ENCODE measurements at regions not wholly inside any gene's neighbourhood (a gene's known extent, or its start where the extent isn't known, plus 50 kb on each side); places are given as distances from the start of the nearest gene placed in this dataset.

GRCh38 chr1:188402986-188403385 is 1574.2 kb downstream of the PLA2G4A start:
- H3K9me2 ChIP-seq (ENCODE audit: insufficient read depth): no peaks in the 10 kb centered on the region
- H3K9ac ChIP-seq: no peak overlapping the region
- H3K4me2 ChIP-seq (ENCODE audit: unreplicated experiment): no peak overlapping the region
- no peak overlapping the region for H3K4me3 ChIP-seq
- peaks cover 3% of the 10 kb centered on the region for H3K9me3 ChIP-seq (ENCODE audit: low read depth)
- no peaks in the 10 kb centered on the region for H3K36me3 ChIP-seq (ENCODE audit: low read depth)
- in situ Hi-C loops (cut with MboI): no loop called here
- no peaks in the 10 kb centered on the region for H3K27me3 ChIP-seq (replicated peaks; ENCODE audit: insufficient read depth)
- H3K79me2 ChIP-seq (ENCODE audit: insufficient read depth): no peaks in the 10 kb centered on the region
- H3K4me1 ChIP-seq (ENCODE audit: insufficient read depth): no peaks in the 10 kb centered on the region
- H4K20me1 ChIP-seq (ENCODE audit: insufficient read depth): no peaks in the 10 kb centered on the region
- no peak for DNase-seq
- no peak overlapping the region for H2AFZ ChIP-seq
- TF ChIP-seq EZH2 (IDR thresholded peaks at IDR 0.05; ENCODE audit: insufficient read depth, poor library complexity, severe bottlenecking) (no peak), EZH2phosphoT487 (IDR thresholded peaks at IDR 0.05; ENCODE audit: insufficient read depth, low read depth) (no peak)
- H3K27ac ChIP-seq: no peak overlapping the region
- WGBS, 2 experiments (ENCODE audit: low coverage in 1 of 2, low lambda C conversion rate in 2 of 2, missing lambda C conversion rate in 2 of 2): 36 to 39% methylated on average over 3 of the region's 3 CpGs
- H3F3A ChIP-seq (ENCODE audit: insufficient read depth): no peaks in the 10 kb centered on the region

DNA sequence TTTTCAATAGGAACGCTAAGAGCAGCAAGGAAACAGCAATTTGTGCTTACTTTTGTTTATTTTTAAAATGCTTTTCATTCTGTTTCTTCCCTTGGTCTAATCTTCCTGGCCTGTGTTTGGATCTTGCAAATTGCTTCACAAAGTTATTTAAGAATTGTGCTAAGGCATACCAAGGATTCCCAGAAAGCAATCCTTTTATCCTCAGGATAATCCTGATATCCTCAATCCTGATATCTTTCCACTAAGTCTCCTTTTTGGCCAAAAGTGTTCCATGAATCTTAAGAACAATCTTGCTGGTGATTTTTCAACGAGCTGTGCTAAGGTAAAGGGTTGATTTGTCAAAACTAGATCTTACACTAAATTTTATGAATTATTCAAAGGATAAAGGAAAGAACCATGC is 1577.9 kb downstream of the PLA2G4A start:
- Histone ChIP-seq H3K27ac (no peak overlapping the region), H3F3A (ENCODE audit: insufficient read depth) (no peaks in the 10 kb centered on the region), H3K9me3 (ENCODE audit: low read depth) (peaks cover 3% of the 10 kb centered on the region), H3K4me2 (ENCODE audit: unreplicated experiment) (no peak overlapping the region), H3K79me2 (ENCODE audit: insufficient read depth) (no peaks in the 10 kb centered on the region), H3K4me1 (ENCODE audit: insufficient read depth) (no peaks in the 10 kb centered on the region), H3K9ac (no peak overlapping the region), H4K20me1 (ENCODE audit: insufficient read depth) (no peaks in the 10 kb centered on the region), H3K27me3 (replicated peaks; ENCODE audit: insufficient read depth) (no peaks in the 10 kb centered on the region), H3K9me2 (ENCODE audit: insufficient read depth) (no peaks in the 10 kb centered on the region), H3K36me3 (ENCODE audit: low read depth) (no peaks in the 10 kb centered on the region), H2AFZ (no peak overlapping the region), H3K4me3 (no peak overlapping the region)
- TF ChIP-seq EZH2phosphoT487 (IDR thresholded peaks at IDR 0.05; ENCODE audit: insufficient read depth, low read depth) (no peak), EZH2 (IDR thresholded peaks at IDR 0.05; ENCODE audit: insufficient read depth, poor library complexity, severe bottlenecking) (no peak)
- WGBS, 2 experiments (ENCODE audit: low coverage in 1 of 2, low lambda C conversion rate in 2 of 2, missing lambda C conversion rate in 2 of 2): 20 to 22% methylated on average over 2 of the region's 2 CpGs
- DNase-seq: no peak
- in situ Hi-C loops (cut with MboI): no loop called here

DNA sequence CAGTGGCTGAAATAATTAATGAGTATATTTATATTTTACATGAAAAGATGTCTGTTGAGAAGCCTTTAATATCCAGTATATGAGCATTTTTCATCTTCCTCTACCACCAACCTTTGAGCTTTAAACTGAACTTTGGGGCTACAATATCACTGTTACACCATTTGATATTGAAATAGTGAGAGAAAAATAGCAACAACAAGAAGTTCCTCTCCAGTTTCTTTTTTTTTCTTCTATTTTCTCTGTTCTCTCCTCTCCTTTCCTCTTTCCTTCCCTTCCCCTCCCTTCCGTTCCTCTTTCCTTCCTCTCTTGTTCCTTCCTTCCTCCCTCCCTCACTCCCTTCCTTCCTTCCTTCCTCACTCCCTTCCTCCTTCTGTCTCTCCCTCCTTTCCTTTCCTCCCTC is 1591.4 kb downstream of the PLA2G4A start:
- TF ChIP-seq EZH2 (IDR thresholded peaks at IDR 0.05; ENCODE audit: insufficient read depth, poor library complexity, severe bottlenecking): no peak
- no peak for TF ChIP-seq EZH2phosphoT487 (IDR thresholded peaks at IDR 0.05; ENCODE audit: insufficient read depth, low read depth)
- in situ Hi-C loops (cut with MboI): no loop called here
- H4K20me1 ChIP-seq (ENCODE audit: insufficient read depth): no peaks in the 10 kb centered on the region
- no peak overlapping the region for H3K27ac ChIP-seq
- no peak overlapping the region for H3K9ac ChIP-seq
- H3F3A ChIP-seq (ENCODE audit: insufficient read depth): no peaks in the 10 kb centered on the region
- 4% methylated on average over 1 of the region's 1 CpG; no CpG with 5 or more reads in 1 of the 2 experiments for WGBS, 2 experiments (ENCODE audit: low coverage in 1 of 2, low lambda C conversion rate in 2 of 2, missing lambda C conversion rate in 2 of 2)
- no peaks in the 10 kb centered on the region for H3K9me2 ChIP-seq (ENCODE audit: insufficient read depth)
- H3K4me3 ChIP-seq: no peak overlapping the region
- no peak overlapping the region for H2AFZ ChIP-seq
- H3K36me3 ChIP-seq (ENCODE audit: low read depth): no peaks in the 10 kb centered on the region
- no peaks in the 10 kb centered on the region for H3K9me3 ChIP-seq (ENCODE audit: low read depth)
- H3K79me2 ChIP-seq (ENCODE audit: insufficient read depth): no peaks in the 10 kb centered on the region
- no peaks in the 10 kb centered on the region for H3K27me3 ChIP-seq (replicated peaks; ENCODE audit: insufficient read depth)
- DNase-seq: no peak
- H3K4me2 ChIP-seq (ENCODE audit: unreplicated experiment): no peak overlapping the region
- no peaks in the 10 kb centered on the region for H3K4me1 ChIP-seq (ENCODE audit: insufficient read depth)

GRCh38 chr1:188423073-188423472 is 1594.3 kb downstream of the PLA2G4A start:
- Histone ChIP-seq H3K27ac (no peak overlapping the region), H3K4me1 (ENCODE audit: insufficient read depth) (no peaks in the 10 kb centered on the region), H2AFZ (no peak overlapping the region), H3K4me2 (ENCODE audit: unreplicated experiment) (no peak overlapping the region), H3K36me3 (ENCODE audit: low read depth) (no peaks in the 10 kb centered on the region), H3F3A (ENCODE audit: insufficient read depth) (no peaks in the 10 kb centered on the region), H3K9me2 (ENCODE audit: insufficient read depth) (no peaks in the 10 kb centered on the region), H3K9ac (no peak overlapping the region), H3K27me3 (replicated peaks; ENCODE audit: insufficient read depth) (no peaks in the 10 kb centered on the region), H3K4me3 (no peak overlapping the region), H3K9me3 (ENCODE audit: low read depth) (peaks cover 2% of the 10 kb centered on the region), H4K20me1 (ENCODE audit: insufficient read depth) (no peaks in the 10 kb centered on the region), H3K79me2 (ENCODE audit: insufficient read depth) (no peaks in the 10 kb centered on the region)
- WGBS, 2 experiments (ENCODE audit: low coverage in 1 of 2, low lambda C conversion rate in 2 of 2, missing lambda C conversion rate in 2 of 2): 12 to 36% methylated on average over 1 of the region's 1 CpG
- in situ Hi-C loops (cut with MboI): no loop called here
- DNase-seq: no peak
- TF ChIP-seq EZH2 (IDR thresholded peaks at IDR 0.05; ENCODE audit: insufficient read depth, poor library complexity, severe bottlenecking) (no peak), EZH2phosphoT487 (IDR thresholded peaks at IDR 0.05; ENCODE audit: insufficient read depth, low read depth) (no peak)

DNA sequence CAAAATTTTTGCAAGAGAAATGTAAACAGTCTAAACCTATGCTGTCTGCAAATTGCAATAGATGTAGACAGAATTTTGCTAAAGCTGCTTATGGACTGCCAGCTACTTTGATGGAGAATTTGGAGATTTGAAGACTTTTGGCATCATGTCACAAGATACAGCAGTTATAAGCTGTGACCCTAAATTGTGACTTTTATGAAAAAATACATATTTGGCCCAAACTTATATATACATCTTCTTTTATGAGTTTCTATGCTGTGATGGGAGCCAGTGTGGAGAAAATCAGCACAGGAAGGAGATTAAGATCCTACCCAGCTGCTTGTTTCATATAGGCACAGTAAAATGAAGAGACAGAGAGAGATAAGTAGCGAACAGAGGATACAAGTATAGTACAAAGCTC is 1595.4 kb downstream of the PLA2G4A start:
- no peak for DNase-seq
- H3K4me2 ChIP-seq (ENCODE audit: unreplicated experiment): no peak overlapping the region
- H4K20me1 ChIP-seq (ENCODE audit: insufficient read depth): no peaks in the 10 kb centered on the region
- WGBS, 2 experiments (ENCODE audit: low coverage in 1 of 2, low lambda C conversion rate in 2 of 2, missing lambda C conversion rate in 2 of 2): 20 to 26% methylated on average over 1 of the region's 1 CpG
- peaks cover 2% of the 10 kb centered on the region for H3K9me3 ChIP-seq (ENCODE audit: low read depth)
- H3K27ac ChIP-seq: no peak overlapping the region
- no peaks in the 10 kb centered on the region for H3K27me3 ChIP-seq (replicated peaks; ENCODE audit: insufficient read depth)
- no peaks in the 10 kb centered on the region for H3K9me2 ChIP-seq (ENCODE audit: insufficient read depth)
- H3K36me3 ChIP-seq (ENCODE audit: low read depth): no peaks in the 10 kb centered on the region
- no peak overlapping the region for H3K9ac ChIP-seq
- no peak overlapping the region for H3K4me3 ChIP-seq
- H3F3A ChIP-seq (ENCODE audit: insufficient read depth): no peaks in the 10 kb centered on the region
- H2AFZ ChIP-seq: no peak overlapping the region
- H3K4me1 ChIP-seq (ENCODE audit: insufficient read depth): no peaks in the 10 kb centered on the region
- H3K79me2 ChIP-seq (ENCODE audit: insufficient read depth): no peaks in the 10 kb centered on the region
- in situ Hi-C loops (cut with MboI): no loop called here
- TF ChIP-seq EZH2 (IDR thresholded peaks at IDR 0.05; ENCODE audit: insufficient read depth, poor library complexity, severe bottlenecking) (no peak), EZH2phosphoT487 (IDR thresholded peaks at IDR 0.05; ENCODE audit: insufficient read depth, low read depth) (no peak)
